Neuronal stem cell (in vitro differentiated cells): ENCODE measurements at regions not wholly inside any gene's neighbourhood (a gene's known extent, or its start where the extent isn't known, plus 50 kb on each side); places are given as distances from the start of the nearest gene placed in this dataset.

Experiments used
- DNase-seq: peaks from one replicate; pipeline ENCODE4 v3.0.0-alpha.2; 2013; ENCODE audit warnings: low spot score
- H2AFZ ChIP-seq: one replicate; pipeline ENCODE4 v1.6.1; 2013; ENCODE audit warnings: mild to moderate bottlenecking, low read length, inconsistent platforms
- H2AK5ac ChIP-seq: 2 replicates; pipeline ENCODE4 v1.6.1; 2013; ENCODE audit warnings: low read depth, mild to moderate bottlenecking, inconsistent platforms, low read length, moderate library complexity, mixed read lengths
- H2BK120ac ChIP-seq: 2 replicates; pipeline ENCODE4 v1.6.1; 2013; ENCODE audit warnings: low read depth, mild to moderate bottlenecking, inconsistent platforms, low read length, moderate library complexity, mixed read lengths
- H2BK12ac ChIP-seq: one replicate; pipeline ENCODE4 v1.6.1; 2013; ENCODE audit warnings: low read length, inconsistent platforms
- H2BK15ac ChIP-seq: 2 replicates; pipeline ENCODE4 v1.6.1; 2013; ENCODE audit warnings: mild to moderate bottlenecking, low read length, inconsistent platforms, mixed read lengths
- H2BK5ac ChIP-seq: one replicate; pipeline ENCODE4 v1.6.1; 2013; ENCODE audit warnings: inconsistent platforms, mild to moderate bottlenecking, low read length, moderate library complexity
- H3K14ac ChIP-seq: one replicate; pipeline ENCODE4 v1.6.1; 2013; ENCODE audit warnings: low read length, inconsistent platforms
- H3K18ac ChIP-seq: 2 replicates; pipeline ENCODE4 v1.6.1; 2013; ENCODE audit warnings: low read length, inconsistent platforms
- H3K23ac ChIP-seq: 2 replicates; pipeline ENCODE4 v1.6.1; 2013; ENCODE audit warnings: low read depth, mild to moderate bottlenecking, mixed read lengths, low read length, inconsistent platforms; ENCODE audit not compliant: poor library complexity
- H3K27ac ChIP-seq: replicated peaks from 3 replicates; pipeline ENCODE4 v1.5.1; 2013; ENCODE audit warnings: low read length, inconsistent platforms
- H3K27me3 ChIP-seq, 3 experiments: 2 replicates each; pipeline ENCODE4 v1.6.1; 2013; ENCODE audit warnings: low read length in 3 of 3, mild to moderate bottlenecking in 2 of 3, inconsistent platforms in 1 of 3, low read depth in 1 of 3, mixed read lengths in 1 of 3, moderate library complexity in 1 of 3; ENCODE audit not compliant: control insufficient read depth in 3 of 3, insufficient read depth in 3 of 3
- H3K36me3 ChIP-seq, 2 donors: replicated peaks in 1 of 2; 2 replicates each; pipeline ENCODE4 v1.6.1; 2013; ENCODE audit warnings: low read length in 2 of 2; ENCODE audit not compliant: control insufficient read depth in 2 of 2, insufficient read depth in 2 of 2
- H3K4ac ChIP-seq: 2 replicates; pipeline ENCODE4 v1.6.1; 2013; ENCODE audit warnings: inconsistent platforms, mild to moderate bottlenecking, low read length, moderate library complexity
- H3K4me1 ChIP-seq, 2 donors: 1 replicate in 1 of 2; 2 replicates in 1 of 2; pipeline ENCODE4 v1.6.1; 2013; ENCODE audit warnings: low read length in 2 of 2, low read depth in 1 of 2; ENCODE audit not compliant: control insufficient read depth in 2 of 2, insufficient read depth in 1 of 2
- H3K4me2 ChIP-seq: one replicate; pipeline ENCODE4 v1.6.1; 2013; ENCODE audit warnings: mild to moderate bottlenecking, low read length, inconsistent platforms; ENCODE audit not compliant: insufficient read depth, poor library complexity, severe bottlenecking
- H3K4me3 ChIP-seq, 2 donors: 2 replicates each; pipeline ENCODE4 v1.5.1; 2013; ENCODE audit warnings: low read length in 2 of 2, mild to moderate bottlenecking in 2 of 2, inconsistent platforms in 1 of 2, moderate library complexity in 1 of 2
- H3K79me1 ChIP-seq: one replicate; pipeline ENCODE4 v1.6.1; 2013; ENCODE audit warnings: low read depth, mild to moderate bottlenecking, inconsistent platforms, low read length, moderate library complexity
- H3K9ac ChIP-seq: one replicate; pipeline ENCODE4 v1.6.1; 2013; ENCODE audit warnings: mild to moderate bottlenecking, low read depth, low read length, inconsistent platforms; ENCODE audit not compliant: poor library complexity
- H3K9me3 ChIP-seq, 2 donors: replicated peaks in 1 of 2; 2 replicates each; pipeline versions ENCODE3 to v1.6.1; 2013; ENCODE audit warnings: low read length in 2 of 2, mild to moderate bottlenecking in 2 of 2, inconsistent platforms in 1 of 2, low read depth in 1 of 2, mixed read lengths in 1 of 2, moderate library complexity in 1 of 2; ENCODE audit not compliant: control insufficient read depth in 2 of 2, insufficient read depth in 1 of 2
- H4K8ac ChIP-seq: one replicate; pipeline ENCODE4 v1.6.1; 2013; ENCODE audit warnings: low read depth, mild to moderate bottlenecking, inconsistent platforms, low read length, moderate library complexity
- H4K91ac ChIP-seq: one replicate; pipeline ENCODE4 v1.6.1; 2013; ENCODE audit warnings: low read length, low read depth, mild to moderate bottlenecking, inconsistent platforms; ENCODE audit not compliant: poor library complexity
- WGBS, 2 donors: extraction: QIAGEN DNeasy Blood & Tissue Kit; methylation state at CpG; one replicate each; pipeline ENCODE4 v1.1.7; 2013; ENCODE audit warnings: missing lambda C conversion rate in 2 of 2, mixed read lengths in 1 of 2; ENCODE audit not compliant: insufficient read length in 2 of 2, insufficient replicate concordance in 1 of 2; ENCODE audit errors: extremely low coverage in 2 of 2; 5-methylcytosine and 5-hydroxymethylcytosine counted together

GRCh38 chr11:127552446-127552845 is 551.9 kb upstream of the KIRREL3 start:
- H3K4me1 ChIP-seq = no peaks in the 10 kb centered on the region
- no peak overlapping the region for H2AK5ac ChIP-seq
- DNase-seq = no peak
- H3K27me3 ChIP-seq = no peaks in the 10 kb centered on the region
- H3K36me3 ChIP-seq = no peaks in the 10 kb centered on the region
- H3K18ac ChIP-seq = no peak overlapping the region
- no peak overlapping the region for H3K4ac ChIP-seq
- H2AFZ ChIP-seq = no peak overlapping the region
- no peaks in the 10 kb centered on the region for H3K9me3 ChIP-seq
- no peak overlapping the region for H3K4me2 ChIP-seq
- H3K14ac ChIP-seq = no peak overlapping the region
- no peak overlapping the region for H3K27ac ChIP-seq
- H2BK120ac ChIP-seq = no peak overlapping the region
- H3K79me1 ChIP-seq = no peaks in the 10 kb centered on the region
- no CpG with 5 or more reads among the region's 6 CpGs for WGBS, 2 donors
- H2BK15ac ChIP-seq = no peak overlapping the region
- no peak overlapping the region for H2BK5ac ChIP-seq
- no peak overlapping the region for H2BK12ac ChIP-seq
- no peak overlapping the region for H4K91ac ChIP-seq
- H3K9ac ChIP-seq = no peak overlapping the region
- no peak overlapping the region for H3K23ac ChIP-seq
- H3K4me3 ChIP-seq = no peak overlapping the region
- H4K8ac ChIP-seq = no peak overlapping the region

GRCh38 chr11:127531167-127531566 is 530.6 kb upstream of the KIRREL3 start:
- no peak overlapping the region for H3K14ac ChIP-seq
- peaks cover 0 to 1% of the 10 kb centered on the region in 2 donors for H3K9me3 ChIP-seq
- no peak overlapping the region for H3K27ac ChIP-seq
- no peak overlapping the region for H4K8ac ChIP-seq
- no peak overlapping the region for H3K9ac ChIP-seq
- no peak overlapping the region for H3K23ac ChIP-seq
- no CpG with 5 or more reads among the region's 3 CpGs for WGBS, 2 donors
- no peak overlapping the region for H3K4me2 ChIP-seq
- H3K27me3 ChIP-seq = no peaks in the 10 kb centered on the region
- no peaks in the 10 kb centered on the region for H3K36me3 ChIP-seq
- H2AFZ ChIP-seq = no peak overlapping the region
- H2AK5ac ChIP-seq = no peak overlapping the region
- no peak overlapping the region for H3K4me3 ChIP-seq
- no peaks in the 10 kb centered on the region for H3K79me1 ChIP-seq
- no peak overlapping the region for H2BK15ac ChIP-seq
- H2BK12ac ChIP-seq = no peak overlapping the region
- no peak overlapping the region for H3K18ac ChIP-seq
- H3K4me1 ChIP-seq = no peaks in the 10 kb centered on the region
- no peak overlapping the region for H4K91ac ChIP-seq
- DNase-seq = no peak
- H2BK5ac ChIP-seq = no peak overlapping the region
- no peak overlapping the region for H3K4ac ChIP-seq
- H2BK120ac ChIP-seq = no peak overlapping the region

GRCh38 chr11:127528297-127528696 is 527.7 kb upstream of the KIRREL3 start:
- Histone ChIP-seq H3K27me3 (no peaks in the 10 kb centered on the region), H3K4me3 (no peak overlapping the region), H2AK5ac (no peak overlapping the region), H3K36me3 (no peaks in the 10 kb centered on the region), H3K79me1 (no peaks in the 10 kb centered on the region), H3K18ac (no peak overlapping the region), H2BK120ac (no peak overlapping the region), H2AFZ (peak overlapping the region; percentile 6), H3K4ac (no peak overlapping the region), H4K8ac (no peak overlapping the region), H3K27ac (no peak overlapping the region), H2BK15ac (no peak overlapping the region), H2BK12ac (no peak overlapping the region), H3K9ac (no peak overlapping the region), H4K91ac (no peak overlapping the region), H3K4me1 (no peaks in the 10 kb centered on the region), H3K23ac (no peak overlapping the region), H3K4me2 (no peak overlapping the region), H3K9me3 (peaks cover 0 to 1% of the 10 kb centered on the region in 2 donors), H2BK5ac (no peak overlapping the region), H3K14ac (no peak overlapping the region)
- DNase-seq = no peak
- no CpG with 5 or more reads among the region's 3 CpGs for WGBS, 2 donors

- H3K4ac ChIP-seq = no peak overlapping the region
- H2AK5ac ChIP-seq = no peak overlapping the region
- H4K8ac ChIP-seq = no peak overlapping the region
- H2BK12ac ChIP-seq = no peak overlapping the region
- DNase-seq = no peak
- no peak overlapping the region for H2BK5ac ChIP-seq
- no peak overlapping the region for H2BK15ac ChIP-seq
- H3K36me3 ChIP-seq = no peaks in the 10 kb centered on the region
- H3K79me1 ChIP-seq = no peaks in the 10 kb centered on the region
- peak overlapping the region; percentile 56 for H2AFZ ChIP-seq
- no peak overlapping the region for H2BK120ac ChIP-seq
- WGBS, 2 donors = no CpG with 5 or more reads among the region's 4 CpGs
- no peak overlapping the region for H3K23ac ChIP-seq
- H3K9ac ChIP-seq = no peak overlapping the region
- H3K14ac ChIP-seq = no peak overlapping the region
- no peak overlapping the region for H3K27ac ChIP-seq
- no peaks in the 10 kb centered on the region for H3K4me1 ChIP-seq
- H4K91ac ChIP-seq = no peak overlapping the region
- H3K9me3 ChIP-seq = no peaks in the 10 kb centered on the region
- H3K27me3 ChIP-seq = no peaks in the 10 kb centered on the region
- H3K4me3 ChIP-seq = no peak overlapping the region
- no peak overlapping the region for H3K4me2 ChIP-seq
- no peak overlapping the region for H3K18ac ChIP-seq
Measured at GRCh38 chr11:127524618-127525017, 524.0 kb upstream of the KIRREL3 start.
